ENCODE measurements at regions not wholly inside any gene's neighbourhood (a gene's known extent, or its start where the extent isn't known, plus 50 kb on each side); places are given as distances from the start of the nearest gene placed in this dataset.

- Histone ChIP-seq H3K27me3 (replicated peaks in 1 of 4; ENCODE audit: control insufficient read depth in 3 of 4, extremely low read depth in 1 of 4, insufficient read depth in 3 of 4, low read length in 3 of 4) (no peaks in the 10 kb centered on the region), H3K79me2 (ENCODE audit: control insufficient read depth in 1 of 2, insufficient read depth in 2 of 2, low read length in 2 of 2) (no peaks in the 10 kb centered on the region), H2AK5ac (ENCODE audit: low read depth, low read length) (no peak overlapping the region), H2BK20ac (ENCODE audit: low read length) (no peak overlapping the region), H3K79me1 (ENCODE audit: low read depth, low read length) (no peaks in the 10 kb centered on the region), H3K4me1 (replicated peaks in 1 of 4; ENCODE audit: control insufficient read depth in 3 of 4, insufficient read depth in 4 of 4, low read length in 3 of 4) (peaks cover 0 to 5% (median 0%) of the 10 kb centered on the region in 4 experiments; a peak in 2 of 7 replicates), H3K23me2 (ENCODE audit: low read depth, low read length) (no peaks in the 10 kb centered on the region), H2AFZ (ENCODE audit: low read length) (no peak overlapping the region), H4K20me1 (replicated peaks in 1 of 2; ENCODE audit: control insufficient read depth in 1 of 2, insufficient read depth in 2 of 2, low read length in 2 of 2) (no peaks in the 10 kb centered on the region), H3K23ac (ENCODE audit: insufficient read length) (no peak overlapping the region), H2BK5ac (ENCODE audit: low read depth, low read length) (no peak overlapping the region), H2BK15ac (ENCODE audit: low read length) (no peak overlapping the region), H3K9me3 (ENCODE audit: insufficient read depth in 2 of 2, low read depth in 1 of 2, low read length in 1 of 2) (no peaks in the 10 kb centered on the region), H4K91ac (replicated peaks; ENCODE audit: insufficient read length, low read length) (no peak overlapping the region), H3K56ac (replicated peaks; ENCODE audit: insufficient read length, low read depth, low read length) (no peak overlapping the region), H3K36me3 (ENCODE audit: control insufficient read depth in 2 of 4, insufficient read depth in 4 of 4, low read length in 3 of 4) (no peaks in the 10 kb centered on the region), H3K9ac (replicated peaks in 1 of 4; ENCODE audit: extremely low read depth in 1 of 4, low read depth in 3 of 4, low read length in 3 of 4) (no peak overlapping the region), H3K14ac (ENCODE audit: insufficient read length) (no peak overlapping the region), H2BK120ac (replicated peaks; ENCODE audit: low read depth, low read length) (no peak overlapping the region), H4K5ac (ENCODE audit: insufficient read length, low read depth, low read length) (no peak overlapping the region), H3K4me3 (ENCODE audit: extremely low read depth in 1 of 4, insufficient read depth in 2 of 4, low read depth in 3 of 4, low read length in 4 of 4) (no peak overlapping the region), H3K27ac (ENCODE audit: low read depth, low read length) (no peak overlapping the region), H3K4me2 (ENCODE audit: insufficient read depth in 1 of 2, low read depth in 2 of 2, low read length in 2 of 2) (no peak overlapping the region), H3K18ac (ENCODE audit: extremely low read depth, low read length) (no peak overlapping the region), H3K4ac (replicated peaks; ENCODE audit: insufficient read length, low read depth, low read length) (no peak overlapping the region), H2BK12ac (ENCODE audit: low read depth, low read length) (no peak overlapping the region), H4K8ac (ENCODE audit: extremely low read depth, insufficient read depth, low read length) (no peak overlapping the region)
- FAIRE-seq (no peak), DNase-seq (ENCODE audit: low read depth in 1 of 2, low spot score in 2 of 2) (no peak)
- 84% methylated on average over 6 of the region's 6 CpGs; no CpG with 5 or more reads in 1 of the 2 experiments for WGBS, 2 experiments (ENCODE audit: extremely low coverage in 1 of 2, insufficient coverage in 1 of 2, insufficient read length in 1 of 2, insufficient replicate concordance in 2 of 2, low coverage in 1 of 2, low lambda C conversion rate in 2 of 2, missing lambda C conversion rate in 1 of 2)
- ChIA-PET POLR2A (ENCODE audit: partially characterized antibody) (no interaction called here), CTCF (ENCODE audit: partially characterized antibody) (interaction anchor here (1.1 kb wide), 1 partner anchor 10 kb away, joined by 3 read pairs; no protein-coding TSS in a partner anchor)
- TF ChIP-seq TBP (IDR thresholded peaks at IDR 0.05; ENCODE audit: low read depth, low read length), result peak; percentile 70
- no peak for TF ChIP-seq RXRA (IDR thresholded peaks at IDR 0.05; ENCODE audit: insufficient read depth, low read depth, low read length)
- no peak for TF ChIP-seq BCL11A (IDR thresholded peaks at IDR 0.05; ENCODE audit: low read depth in 2 of 2, low read length in 2 of 2)
- TF ChIP-seq SAP30 (IDR thresholded peaks at IDR 0.05; ENCODE audit: insufficient read depth, insufficient replicate concordance, low read length), result no peak
- TF ChIP-seq ATF2 (IDR thresholded peaks at IDR 0.05; ENCODE audit: low read length), result no peak
Measured at GRCh38 chr5:8568858-8569257, 699.9 kb downstream of the MTRR start.

Data from H1 (cell line).